Activated gamma-delta T cell treated with anti-CD3 and anti-CD28 coated beads, Interleukin-2, amount 50 U/mL, for 16 hours (primary cell): ENCODE measurements at regions not wholly inside any gene's neighbourhood (a gene's known extent, or its start where the extent isn't known, plus 50 kb on each side); places are given as distances from the start of the nearest gene placed in this dataset.
"Not testable (repeated sequence)": the region's sequence is repeated elsewhere in the genome, so short reads cannot be mapped to it uniquely, and the experiment has no call there.

Source experiments
- DNase-seq: peaks from one replicate; pipeline ENCODE4 v3.0.0-alpha.2; 2020; ENCODE audit warnings: low read depth

DNA sequence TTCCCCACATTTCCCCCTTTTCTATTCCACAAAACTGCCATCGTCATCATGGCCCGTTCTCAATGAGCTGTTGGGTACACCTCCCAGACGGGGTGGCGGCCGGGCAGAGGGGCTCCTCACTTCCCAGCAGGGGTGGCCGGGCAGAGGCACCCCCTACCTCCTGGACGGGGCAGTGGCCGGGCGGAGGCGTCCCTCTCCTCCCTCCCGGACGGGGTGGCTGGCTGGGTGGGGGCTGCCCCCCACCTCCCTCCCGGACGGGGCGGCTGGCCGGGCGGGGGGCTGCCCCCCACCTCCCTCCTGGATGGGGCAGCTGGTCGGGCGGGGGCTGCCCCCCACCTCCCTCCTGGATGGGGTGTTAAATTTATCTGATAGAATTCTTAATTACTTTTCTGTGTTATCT is 250.9 kb upstream of the B3GALT2 start:
- not testable (repeated sequence) for DNase-seq

DNA sequence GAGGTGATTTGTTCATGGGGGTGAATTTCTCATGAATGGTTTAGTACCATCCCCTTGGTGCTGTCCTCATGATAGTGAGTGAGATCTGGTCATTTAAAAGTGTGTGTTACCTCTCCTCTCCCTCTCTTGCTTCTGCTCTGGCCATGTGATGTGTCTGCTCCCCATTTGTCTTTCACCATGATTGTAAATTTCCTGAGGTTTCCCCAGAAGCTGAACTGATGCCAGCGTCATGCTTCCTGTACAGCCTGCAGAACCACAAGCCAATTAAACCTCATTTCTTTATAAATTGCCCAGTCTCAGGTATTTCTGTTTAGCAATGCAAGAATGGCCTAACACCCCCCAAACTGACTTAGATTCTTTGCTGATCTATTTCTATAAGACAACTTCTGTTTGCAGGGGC is 249.4 kb upstream of the B3GALT2 start:
- no peak for DNase-seq

DNA sequence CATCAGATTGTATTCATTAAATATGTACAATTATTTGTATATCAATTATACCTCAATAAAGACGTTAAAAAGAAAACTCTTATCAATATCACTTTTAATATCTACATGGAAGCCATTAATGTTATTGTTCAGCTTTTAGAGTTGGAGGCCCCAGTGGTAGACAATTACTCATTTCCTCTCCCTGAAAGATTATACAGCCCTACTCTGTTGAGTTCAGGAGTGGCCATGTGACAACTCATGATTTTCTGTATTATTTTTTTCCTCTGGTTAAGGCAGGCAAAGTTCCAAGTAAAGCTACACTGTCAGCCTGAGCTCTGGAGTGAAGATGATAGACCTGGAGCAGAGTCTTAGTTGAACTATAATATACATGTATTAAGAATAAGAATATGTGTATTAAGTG is 247.9 kb upstream of the B3GALT2 start:
- DNase-seq: no peak

DNA sequence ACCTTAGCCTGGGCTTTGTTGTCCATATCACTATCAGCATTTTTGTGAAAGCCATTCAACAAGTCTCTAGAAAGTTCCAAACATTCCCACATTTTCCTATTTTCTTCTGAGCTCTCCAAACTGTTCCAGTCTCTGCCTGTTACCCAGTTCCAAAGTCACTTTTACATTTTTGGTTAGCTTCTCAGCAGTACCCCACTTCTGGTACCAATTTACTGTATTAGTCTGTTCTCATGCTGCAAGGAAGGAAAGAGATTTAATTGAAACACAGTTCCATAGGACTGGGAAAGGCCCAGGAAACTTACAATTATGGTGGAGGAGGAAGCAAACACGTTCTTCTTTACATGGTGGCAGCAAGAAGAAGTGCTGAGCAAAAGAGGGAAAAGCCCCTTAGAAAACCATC is 247.2 kb upstream of the B3GALT2 start:
- DNase-seq: no peak

DNA sequence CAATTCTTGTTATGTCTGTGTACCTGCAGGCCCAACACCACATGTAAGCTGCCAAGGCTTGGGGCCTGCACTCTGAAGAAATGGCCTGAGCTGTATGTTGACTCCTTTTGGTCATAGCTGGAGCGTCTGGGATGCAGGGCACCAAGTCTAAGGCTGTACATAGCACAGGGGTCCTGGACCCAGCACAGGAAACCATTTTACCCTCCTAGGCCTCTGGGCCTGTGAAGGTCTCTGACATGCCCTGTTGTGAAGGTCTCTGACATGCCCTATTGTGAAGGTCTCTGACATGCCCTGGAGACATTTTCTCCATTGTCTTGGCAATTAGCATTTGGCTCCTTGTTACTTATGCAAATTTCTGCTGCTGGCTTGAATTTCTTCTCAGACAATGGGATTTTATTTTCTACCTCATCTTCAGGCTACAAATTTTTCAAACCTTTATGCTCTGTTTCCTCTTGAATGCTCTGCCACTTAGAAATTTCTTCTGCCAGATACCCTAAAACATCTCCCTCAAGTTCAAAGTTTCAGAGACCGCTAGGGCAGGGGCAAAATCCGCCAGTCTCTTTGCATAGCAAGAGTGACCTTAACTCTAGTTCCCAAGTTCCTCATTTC is 246.7 kb upstream of the B3GALT2 start:
- DNase-seq: no peak

DNA sequence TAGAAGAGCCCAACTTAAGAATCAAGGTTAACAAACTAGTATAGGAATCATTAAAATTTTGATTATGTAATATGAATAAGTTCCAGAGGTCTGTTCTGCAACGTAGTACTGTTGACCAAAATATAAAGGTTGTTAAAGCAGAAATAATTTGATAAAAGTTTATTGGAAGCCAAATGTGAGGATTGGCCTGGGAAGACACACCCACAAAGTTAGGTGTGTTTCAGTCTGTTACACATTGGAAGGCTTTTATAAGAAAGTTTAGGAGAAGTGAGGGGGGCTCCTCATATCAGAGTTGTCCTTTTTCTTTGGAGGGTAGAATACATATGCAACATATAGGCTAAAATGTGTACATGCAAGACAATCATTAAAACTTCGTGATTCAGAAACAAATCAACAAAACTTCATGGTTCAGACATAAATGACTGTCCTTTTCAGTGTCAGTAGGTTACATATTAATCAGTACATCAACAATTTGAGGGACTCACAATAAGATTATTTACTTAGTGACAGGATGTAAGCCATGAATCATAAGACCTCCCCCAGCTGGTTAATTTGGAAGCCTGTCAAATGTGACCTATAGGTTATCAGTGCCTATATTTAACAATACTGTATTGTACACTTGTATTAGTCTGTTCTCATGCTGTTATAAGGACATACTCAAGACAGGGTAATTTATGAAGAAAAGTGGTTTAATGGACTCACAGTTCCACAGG is 245.0 kb upstream of the B3GALT2 start:
- no peak for DNase-seq

DNA sequence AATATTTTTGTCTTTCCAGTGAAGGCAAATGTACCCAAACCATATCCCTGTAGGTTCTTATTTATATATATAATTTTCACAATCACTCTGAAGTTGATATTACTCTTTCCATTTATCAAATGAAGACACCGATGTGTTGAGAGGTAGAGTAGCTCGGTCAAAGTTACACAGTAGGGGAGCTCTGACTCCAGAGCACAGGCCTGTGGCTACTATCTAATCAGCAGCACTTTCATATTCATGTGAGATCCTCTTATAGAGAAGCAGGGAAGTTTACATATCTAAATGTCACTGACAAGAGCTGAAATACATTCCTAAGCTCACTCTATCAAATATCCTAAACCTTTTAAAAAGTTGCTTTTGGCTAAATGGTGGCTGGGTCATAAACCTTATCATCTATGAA is 241.1 kb upstream of the B3GALT2 start:
- no peak for DNase-seq

DNA sequence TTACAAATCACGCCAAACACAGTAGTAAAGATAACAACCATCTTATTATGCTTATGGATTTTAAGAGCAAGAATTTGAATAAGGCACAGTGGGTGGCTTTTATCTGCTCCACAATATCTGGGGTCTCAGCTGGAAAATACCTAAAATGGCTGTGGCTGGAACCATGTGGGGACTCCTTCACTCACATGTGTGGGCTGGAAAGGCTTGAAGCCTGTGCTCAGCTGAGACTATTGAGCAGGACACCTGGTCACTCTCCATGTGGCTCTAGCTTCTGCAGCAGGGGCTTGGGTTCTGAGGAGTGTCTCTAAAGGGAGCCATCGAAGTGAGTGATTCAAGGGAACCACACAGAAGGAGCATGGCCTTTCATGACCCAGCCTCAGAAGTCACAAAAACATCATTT is 239.6 kb upstream of the B3GALT2 start:
- DNase-seq: no peak

DNA sequence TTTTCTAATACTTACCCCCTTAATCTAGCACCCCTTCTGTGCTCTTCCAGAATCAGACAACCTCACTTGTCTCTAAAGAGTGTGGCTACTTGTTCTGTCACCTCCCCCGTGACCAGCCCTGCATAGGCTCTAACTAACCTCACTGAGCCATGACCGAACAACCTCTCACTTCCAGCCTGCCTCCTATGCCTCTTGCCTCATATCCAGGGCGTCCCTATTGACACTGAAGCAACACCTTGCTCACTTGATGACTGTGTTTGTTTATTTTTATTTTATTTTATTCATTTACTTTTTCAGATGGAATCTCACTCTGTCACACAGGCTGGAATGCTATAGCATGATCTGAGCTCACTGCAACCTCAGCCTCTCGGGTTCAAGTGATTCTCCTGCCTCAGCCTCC is 235.1 kb upstream of the B3GALT2 start:
- DNase-seq: no peak

DNA sequence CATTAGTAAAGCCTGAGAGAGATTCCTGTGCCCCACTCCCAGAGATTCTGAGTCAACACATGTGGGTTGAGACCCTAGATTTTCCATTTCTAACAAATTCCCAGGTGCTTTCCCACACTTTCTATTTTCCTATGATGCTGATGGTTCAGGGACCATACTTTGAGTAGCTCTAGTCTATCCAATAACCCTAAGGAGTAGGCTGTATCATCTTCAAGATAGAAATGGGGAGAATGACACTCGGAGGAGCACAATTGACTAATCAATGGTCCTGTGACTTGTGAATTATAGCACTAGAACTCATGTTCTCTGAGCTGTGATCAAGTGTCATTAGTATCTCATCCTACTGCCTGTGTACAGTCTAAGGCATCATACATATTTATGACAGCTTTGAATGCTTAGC is 232.9 kb upstream of the B3GALT2 start:
- DNase-seq: no peak

DNA sequence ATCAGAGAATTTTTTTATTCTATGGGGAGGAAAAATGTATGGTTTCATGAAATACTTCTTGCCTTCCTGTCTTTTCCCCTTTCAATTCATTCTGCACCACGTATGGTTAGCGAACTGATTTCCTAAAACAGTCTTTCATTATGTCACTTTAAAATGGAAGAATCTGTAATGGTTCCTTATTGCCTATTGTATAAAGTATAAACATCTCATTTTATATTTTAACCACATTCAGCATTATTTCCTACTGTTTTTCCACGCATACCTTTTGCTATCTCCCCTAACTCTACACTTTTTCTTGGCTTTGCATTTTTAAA is 232.3 kb upstream of the B3GALT2 start:
- no peak for DNase-seq

DNA sequence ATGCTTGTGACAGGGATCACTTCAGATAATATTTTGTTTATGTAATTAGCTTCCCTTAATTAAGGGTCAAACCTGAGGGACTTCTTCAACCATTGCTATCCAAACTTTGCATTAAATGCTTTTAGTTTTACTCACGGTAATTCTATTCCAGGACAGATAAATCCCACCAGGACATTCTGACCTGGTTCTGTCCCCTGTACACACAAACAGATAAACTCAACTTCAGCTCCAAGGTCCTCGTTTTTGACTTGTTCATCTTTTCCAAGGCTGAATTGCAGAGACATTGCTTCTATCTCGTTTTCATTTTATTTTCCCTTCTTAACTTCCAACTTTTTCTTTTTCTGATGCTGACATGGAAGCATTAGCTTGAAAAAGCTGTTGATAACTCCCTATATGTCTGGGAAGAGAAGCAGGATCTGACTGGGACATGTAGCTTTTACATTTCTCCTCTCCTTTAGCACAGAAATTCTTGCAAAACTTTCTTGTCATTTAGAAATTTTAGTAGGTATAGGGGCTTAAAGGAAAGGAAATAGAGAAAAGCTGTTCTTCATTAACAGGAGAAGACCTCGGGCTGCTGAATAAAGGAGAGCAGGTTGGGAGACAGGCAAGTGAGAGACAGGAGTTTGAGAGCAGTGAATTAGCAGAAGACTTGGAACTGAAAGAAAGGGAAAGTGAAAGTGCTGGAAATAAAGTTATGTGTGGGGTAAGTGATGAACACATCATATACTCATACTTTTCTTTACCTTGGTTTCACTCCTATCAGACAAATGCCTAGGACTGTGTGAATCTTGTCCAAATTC is 231.7 kb upstream of the B3GALT2 start:
- DNase-seq: no peak

DNA sequence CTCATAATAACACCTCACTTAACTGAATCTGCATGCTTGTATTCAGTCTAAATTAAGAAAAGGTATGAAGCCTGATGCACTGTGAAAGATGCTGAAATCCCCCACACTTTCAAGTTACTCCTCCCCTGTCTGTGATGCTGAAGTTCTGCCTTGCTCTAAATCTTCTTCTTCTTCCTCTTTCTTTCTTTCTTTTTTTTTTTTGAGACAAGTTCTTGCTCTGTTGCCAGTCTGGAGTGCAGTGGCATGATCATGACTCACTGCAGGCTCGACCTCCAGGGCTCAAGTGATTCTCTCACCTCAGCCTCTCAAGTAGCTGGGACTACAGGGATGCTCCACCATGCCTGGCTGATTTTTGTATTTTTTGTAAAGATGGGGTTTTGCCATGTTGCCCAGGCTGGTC is 231.0 kb upstream of the B3GALT2 start:
- DNase-seq: no peak

DNA sequence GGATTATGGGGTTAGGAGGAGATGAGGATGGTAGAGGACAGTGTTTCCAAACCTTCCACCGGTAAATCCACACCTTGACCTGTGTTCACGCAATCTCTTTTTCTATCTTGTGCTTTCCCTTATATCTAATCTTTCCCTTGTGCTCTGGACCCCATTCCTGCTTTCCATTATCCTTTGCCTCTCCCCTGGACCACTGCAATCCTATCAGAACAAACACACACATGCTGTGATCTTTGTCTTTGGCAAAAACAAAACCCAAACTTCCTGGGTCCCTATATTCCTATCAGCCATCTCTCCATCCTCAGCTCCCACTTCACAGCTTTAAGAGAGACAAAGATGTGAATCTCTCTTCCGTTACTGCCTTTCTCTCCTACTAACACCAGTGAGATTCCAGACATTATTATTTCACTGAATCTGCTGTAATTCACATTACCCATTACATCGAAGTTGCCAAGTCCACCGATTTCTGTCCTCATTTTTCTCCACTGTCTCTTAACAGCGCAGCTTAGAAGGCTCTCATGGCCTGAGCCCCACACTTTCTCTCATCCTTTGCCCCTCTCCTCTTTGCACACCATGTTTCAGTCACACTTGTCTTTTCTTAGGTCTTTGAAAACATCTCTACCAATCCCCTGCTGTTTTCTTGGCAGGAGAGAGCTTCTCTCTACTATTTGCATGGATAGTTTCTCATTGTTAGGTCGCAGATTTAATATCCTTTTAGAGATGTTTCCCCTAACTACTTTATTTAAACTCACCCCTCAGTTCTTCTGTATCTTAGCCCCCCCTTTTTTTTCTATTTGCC is 230.0 kb upstream of the B3GALT2 start:
- DNase-seq: no peak

DNA sequence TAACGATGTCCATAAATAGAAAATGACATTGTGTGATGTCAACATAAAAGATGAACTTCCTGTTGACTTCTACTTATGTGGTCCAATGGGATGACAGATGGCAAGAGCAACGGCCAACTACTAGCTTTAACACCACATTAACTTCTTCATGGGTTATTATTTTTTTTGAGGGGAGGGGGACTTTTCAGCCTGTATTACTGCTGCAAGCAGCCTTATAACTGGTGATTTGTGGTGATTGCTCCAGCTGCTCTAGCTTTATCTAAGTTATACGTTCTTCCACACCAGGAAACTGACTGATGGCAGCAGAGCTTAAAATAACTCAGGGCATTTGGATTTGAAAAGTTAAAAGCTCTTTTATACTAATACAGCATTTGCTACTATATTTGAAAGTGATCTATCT is 228.8 kb upstream of the B3GALT2 start:
- DNase-seq: no peak

DNA sequence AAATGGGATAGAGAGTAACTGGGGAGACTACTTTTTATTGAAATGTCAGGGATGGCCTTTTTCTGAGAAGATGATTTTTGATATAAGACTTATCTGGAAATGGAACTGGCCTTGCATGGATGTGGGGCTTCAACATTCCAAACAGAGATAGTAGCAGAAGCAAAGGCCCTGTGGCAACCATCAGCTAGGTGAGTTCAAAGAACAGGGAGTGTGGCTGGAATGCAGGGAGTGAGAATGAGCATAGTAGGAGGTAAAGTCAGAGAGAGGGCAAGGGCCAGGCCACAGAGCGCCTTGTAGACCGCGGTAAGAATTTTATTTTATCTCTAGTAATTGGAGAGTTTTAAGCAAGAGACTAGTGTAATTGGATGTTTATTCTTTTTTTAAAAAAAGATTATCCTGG is 227.0 kb upstream of the B3GALT2 start:
- no peak for DNase-seq

DNA sequence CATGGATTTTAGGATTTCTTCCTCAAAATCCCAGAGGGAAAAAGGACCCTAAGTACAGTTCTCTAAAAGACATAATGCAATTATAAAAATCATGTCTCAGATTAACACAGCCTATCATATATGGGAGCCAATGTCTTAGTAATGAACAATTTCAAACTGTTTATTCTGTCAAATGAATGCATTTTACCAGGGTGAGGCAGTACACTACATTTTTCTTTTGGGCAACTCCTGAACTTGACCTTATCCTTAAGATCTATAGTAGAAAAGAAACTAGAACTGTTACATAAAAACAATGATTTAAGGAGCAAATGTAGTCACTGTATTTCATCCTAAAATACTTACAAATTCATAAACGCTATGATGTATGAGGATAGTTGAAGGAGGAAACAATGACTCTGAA is 226.3 kb upstream of the B3GALT2 start:
- no peak for DNase-seq

DNA sequence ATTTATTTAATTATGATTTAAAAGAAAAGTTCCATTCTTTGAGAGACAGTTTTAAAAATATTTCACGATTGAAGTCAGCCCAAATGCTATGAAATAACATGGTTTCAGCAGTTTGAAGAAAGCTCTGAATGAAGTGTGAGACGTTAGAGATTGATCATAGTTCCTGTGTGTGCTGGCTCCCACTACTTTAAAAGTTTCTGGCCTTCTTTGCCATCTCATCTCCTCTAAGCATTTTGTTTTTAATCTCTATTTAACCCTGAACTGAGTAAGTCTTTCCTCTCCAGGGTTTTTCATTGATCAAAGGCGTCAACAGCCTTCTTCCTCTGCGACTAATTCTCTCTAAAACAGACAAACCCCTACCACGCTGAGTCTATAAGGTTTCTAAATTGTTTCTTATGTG is 225.3 kb upstream of the B3GALT2 start:
- DNase-seq: no peak

DNA sequence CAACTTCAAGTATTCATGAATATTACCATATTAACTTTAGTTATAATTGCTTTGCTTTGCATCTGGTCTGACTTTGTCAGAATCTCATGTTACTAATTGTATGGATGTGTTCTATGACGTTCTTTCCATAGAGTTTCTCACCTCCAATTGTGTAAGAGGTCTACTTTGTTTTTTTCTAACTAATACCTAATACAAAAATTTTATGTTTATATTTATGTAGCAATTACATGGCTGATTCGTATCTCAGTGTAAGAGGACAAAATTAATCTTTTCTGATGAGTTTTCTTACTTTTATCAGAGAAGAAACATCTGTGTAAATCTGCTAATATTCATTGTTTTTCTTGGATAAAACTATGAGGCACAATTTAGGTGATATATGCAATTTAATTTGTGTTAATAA is 224.8 kb upstream of the B3GALT2 start:
- DNase-seq: no peak

DNA sequence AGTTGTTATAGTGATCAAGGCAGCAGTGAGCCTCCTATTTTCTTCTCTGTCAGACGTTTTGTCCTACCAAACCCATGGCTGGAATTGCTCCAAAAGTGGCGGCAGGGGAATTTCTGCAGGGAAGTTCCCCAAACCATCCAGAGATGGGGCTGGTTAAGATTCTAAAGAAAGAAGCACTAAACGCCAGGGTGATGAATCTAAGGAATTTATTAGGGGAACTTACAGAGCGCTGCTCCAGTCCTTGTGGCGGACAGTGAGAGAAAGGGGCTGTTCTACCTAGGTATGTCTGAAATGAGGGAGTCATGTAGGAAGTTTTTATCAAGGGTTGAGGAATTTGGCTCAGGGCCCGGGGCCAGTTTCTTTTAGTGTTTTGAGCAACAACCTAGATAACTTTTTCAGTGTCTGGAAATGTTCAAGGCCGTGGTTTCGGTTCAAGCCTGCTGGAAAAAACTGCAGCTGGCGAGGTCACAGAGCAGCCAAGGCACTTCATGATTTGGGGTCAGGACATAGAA is 222.4 kb upstream of the B3GALT2 start:
- no peak for DNase-seq

DNA sequence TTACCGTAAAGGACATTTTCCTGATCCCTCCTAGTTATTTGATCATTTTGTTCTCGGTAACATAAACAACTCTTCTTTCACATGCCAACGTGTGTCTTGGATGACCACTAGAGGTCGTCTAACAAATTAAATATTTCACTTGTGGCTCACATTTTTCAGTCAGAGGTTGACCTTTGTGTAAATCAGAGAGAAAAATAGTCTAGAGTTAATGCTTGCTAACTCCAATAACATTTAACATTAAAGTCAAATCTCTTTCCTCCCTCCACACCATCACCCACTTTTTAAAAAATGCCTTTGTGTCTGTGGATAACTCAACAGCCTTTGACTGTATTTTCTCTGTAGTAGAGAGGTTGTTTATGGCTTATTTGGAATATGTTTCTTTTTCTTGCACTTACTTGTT is 220.5 kb upstream of the B3GALT2 start:
- DNase-seq: no peak

DNA sequence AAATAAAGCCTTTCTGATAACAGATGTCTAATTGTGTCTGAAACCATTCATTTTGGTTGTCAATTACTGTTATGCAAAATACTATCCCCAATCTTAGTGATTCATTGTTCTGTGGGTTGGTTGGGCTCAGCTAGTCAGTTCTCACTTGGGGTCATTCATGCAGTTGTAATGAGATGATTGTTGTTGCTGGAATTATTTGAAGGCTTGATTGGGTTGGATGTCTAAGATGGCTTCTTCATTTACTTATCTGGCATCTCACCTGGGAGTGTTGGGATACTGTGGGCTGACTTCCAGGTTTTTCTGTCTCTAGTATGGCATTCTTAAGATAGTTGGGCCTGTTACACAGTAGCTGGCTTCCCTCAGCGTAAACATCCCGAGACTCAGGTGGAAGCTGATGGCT is 217.8 kb upstream of the B3GALT2 start:
- no peak for DNase-seq

DNA sequence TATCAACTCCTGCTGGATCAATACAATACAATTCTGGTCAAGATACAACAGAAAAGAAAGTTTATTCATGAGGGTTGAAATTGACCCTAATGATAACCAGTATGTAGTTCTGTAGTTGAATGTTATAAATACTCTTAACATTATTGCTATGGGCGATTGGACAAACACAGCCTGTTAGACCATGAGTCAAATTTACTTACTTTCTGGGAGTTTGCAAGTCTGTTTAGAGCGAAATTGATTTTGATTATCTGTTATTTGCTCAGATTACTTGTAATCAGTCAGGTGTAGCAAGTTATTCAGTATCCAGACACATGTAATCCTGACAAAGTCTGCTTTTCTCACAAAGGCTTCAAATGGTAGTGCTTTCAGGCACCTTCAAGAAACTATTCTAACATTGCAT is 216.6 kb upstream of the B3GALT2 start:
- no peak for DNase-seq
